HG02852 (cell line): ENCODE measurements at regions not wholly inside any gene's neighbourhood (a gene's known extent, or its start where the extent isn't known, plus 50 kb on each side); places are given as distances from the start of the nearest gene placed in this dataset.

Experiments used
- ATAC-seq: cut with Tn5 transposase; IDR thresholded peaks from one replicate; pipeline ENCODE4 v1.9.1; 2021; ENCODE audit warnings: mild to moderate bottlenecking, moderate library complexity; ENCODE audit not compliant: unreplicated experiment

DNA sequence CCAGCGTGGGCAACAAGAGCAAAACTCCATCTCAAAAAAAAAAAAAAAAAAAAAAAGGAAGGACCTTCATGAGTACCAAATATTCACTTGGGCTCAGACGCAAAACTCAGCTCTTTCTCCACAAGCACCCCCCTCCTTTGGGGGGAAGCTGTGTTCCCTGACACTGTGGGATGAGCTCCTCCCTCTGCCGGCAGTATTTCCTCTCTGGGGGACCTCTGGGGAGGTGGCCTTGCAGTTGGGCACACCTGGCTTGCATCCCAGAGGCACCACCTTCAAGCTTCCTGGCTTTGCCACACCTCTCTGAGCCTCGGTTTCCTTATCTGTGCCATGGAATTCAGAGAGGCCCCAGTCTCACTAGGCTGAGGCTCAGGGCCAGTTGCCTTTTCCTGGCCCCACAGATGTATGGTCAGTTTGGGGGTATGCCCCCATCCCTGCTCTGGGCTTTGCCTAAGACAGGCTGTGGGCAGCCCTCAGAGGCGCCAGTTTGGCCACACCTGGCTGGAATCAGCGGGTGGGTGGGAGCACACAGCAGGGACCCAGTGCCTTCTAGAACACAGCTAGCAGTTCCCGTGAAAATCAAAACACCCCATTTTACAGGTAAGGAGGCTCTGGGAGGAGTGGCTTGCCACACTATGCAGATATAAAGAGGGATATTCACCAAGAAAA, 157.5 kb upstream of the IER5L start:
- no peak for ATAC-seq

DNA sequence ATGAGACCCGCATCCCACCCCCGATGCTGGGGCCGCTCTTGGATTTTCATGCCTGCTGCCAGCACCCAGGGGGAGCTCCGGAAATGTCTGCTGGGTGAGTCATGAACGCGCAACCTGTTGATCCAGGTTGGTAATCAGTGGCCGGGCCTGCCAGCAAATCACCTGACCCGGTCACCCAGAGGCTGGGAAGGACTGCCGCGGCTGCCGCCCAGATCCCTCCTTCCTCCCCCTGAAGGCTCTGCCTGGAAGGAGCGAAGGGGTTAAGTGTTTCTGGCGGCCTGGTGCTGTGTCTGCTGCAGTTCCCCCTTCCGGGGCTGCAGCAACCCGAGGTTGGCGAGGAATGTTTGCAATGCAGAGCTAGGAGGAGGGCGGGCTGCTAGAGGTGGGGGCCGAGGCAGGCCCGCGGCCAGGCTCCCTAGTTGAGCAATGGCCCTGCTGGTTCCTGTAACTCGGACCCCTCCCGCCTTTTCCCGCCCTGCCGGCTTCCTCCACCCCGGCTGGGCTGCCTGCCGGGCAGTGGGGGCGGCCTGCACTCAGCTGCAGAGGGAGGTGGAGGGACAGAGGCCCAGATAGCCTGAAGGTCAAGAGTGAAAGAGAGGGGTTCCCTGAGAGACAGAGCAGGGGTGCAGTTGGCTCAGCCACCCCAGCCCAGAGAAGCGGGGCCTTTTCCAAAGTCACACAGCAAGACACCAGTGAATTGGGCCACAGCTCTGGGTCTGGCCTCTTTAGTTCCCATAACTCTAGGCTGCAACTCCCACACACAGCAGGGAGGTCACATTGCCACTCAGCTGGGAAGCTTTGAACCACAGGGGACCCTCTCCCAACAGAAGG, 156.3 kb upstream of the IER5L start:
- no peak for ATAC-seq

DNA sequence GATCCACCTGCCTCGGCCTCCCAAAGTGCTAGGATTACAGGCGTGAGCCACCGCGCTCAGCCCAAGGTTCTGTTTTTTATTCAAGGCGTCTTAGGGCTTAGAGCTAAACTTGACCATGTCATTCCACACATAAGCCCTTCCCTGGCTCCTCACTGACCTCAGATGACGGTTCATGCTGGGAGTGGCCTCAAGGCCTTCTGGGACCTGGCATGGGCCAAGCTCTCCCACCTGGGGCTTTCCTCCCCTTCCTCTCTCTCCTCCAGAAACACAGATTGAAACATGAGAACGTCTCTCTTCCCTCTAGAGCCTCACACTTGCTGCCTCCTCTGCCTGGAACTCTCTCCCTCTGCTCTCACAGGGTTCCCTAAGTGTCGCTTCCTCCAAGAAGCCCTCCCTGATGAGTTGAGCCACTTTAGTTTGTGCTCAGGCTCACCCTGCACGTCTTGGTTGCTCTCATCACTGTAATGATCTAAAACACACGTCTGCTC, 155.6 kb upstream of the IER5L start:
- no peak for ATAC-seq

DNA sequence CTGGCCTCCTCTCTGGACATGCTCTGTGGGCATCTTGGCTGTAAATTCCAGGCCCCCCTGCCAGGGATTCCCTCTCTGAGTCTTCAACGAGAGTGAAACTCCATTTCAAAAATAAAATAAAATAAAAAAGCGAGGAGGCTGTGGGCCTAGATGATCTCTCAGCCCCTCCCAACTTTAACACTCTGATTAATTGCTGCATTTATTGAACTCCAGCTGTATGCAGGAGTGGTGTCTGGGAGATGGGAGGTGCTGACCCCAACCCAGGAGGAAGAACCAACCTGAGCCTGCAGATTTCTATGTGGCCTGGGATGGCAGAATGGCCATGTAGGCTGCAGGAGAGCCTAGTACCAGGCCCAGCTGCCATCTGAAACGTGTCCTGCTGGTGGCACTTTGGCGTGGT, 154.5 kb upstream of the IER5L start:
- no peak for ATAC-seq

DNA sequence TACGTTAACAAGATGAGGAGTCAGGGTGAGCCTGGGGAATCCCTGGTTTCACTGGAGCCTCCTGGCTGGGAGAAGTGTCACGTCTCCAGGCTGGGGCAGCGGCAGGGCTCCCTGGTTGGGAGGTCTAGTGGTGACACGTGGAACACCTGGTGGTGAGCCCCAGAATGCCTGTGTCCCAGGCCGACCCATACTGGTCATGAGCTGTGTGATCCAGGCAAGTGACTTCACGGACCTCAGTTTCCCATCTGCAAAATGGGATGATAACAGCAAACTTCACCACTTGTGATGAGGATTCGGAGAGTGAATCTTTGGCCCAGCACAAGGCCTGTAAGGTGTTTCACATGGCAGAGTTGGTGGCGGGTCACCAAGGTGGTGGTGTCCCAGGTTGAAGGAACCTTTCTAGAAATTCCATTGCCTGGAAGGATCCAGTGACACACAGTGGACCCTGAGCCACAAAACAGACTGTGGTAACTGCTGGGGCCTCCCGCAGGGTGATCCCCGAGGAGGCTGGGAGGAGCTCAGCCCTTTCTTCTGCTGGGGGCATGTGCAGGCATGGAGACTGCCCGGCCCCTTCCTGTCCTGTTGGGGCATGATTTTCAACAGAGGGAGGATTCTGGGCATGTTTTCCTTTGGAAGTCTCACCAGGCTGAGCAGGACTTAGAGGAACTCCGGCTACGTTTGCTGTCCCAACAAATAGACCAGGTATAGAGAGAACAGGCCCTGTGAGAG, 153.9 kb upstream of the IER5L start:
- no peak for ATAC-seq

DNA sequence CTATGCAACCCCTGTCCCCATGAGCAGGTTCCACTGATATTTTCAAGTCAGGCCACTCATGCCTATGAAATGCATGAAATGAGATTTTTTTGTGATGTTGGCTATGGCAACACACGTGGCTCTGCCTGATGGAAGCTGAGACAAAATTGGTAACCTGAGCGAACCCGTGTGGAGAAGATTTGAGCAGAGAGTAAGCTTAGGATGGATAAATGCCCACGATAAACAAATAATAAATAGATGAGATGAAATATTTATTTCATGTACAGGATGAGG, 153.4 kb upstream of the IER5L start:
- ATAC-seq: no peak

DNA sequence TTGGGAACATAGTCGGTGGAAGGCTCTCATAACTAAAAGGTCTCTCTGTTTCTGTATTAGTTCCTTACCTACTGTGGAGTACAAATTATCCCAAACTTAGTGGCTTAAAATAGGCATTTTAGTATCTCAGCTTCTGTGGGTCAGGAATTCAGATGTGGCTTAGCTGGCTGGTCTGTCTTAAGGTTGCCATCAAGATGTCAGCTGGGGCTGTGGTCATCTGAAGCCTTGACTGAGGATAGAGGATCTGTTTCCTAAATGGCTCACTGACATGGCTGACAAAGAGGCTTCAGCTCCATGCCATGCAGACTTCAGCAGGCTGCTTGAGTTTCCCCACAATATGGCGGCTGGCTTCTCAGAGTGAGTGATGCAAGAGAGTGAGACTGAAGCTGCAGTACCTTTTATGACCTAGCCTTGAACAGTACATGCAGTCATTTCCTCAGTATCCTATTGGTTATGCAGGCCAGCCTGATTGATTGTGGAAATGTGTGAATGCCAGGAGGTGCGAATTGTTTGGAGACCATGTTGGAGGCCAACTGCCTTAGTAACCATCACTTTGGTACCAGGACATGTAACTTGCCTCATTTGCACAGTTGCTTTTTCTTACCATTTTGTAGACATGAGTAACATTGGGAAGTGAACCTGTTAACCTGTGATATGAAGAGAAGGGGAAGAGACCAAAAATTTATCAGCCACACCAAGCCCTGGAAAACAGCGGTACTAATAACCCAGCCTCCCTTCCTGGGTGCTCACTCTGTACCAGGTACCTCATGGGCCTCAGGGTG, 152.8 kb upstream of the IER5L start:
- no peak for ATAC-seq

DNA sequence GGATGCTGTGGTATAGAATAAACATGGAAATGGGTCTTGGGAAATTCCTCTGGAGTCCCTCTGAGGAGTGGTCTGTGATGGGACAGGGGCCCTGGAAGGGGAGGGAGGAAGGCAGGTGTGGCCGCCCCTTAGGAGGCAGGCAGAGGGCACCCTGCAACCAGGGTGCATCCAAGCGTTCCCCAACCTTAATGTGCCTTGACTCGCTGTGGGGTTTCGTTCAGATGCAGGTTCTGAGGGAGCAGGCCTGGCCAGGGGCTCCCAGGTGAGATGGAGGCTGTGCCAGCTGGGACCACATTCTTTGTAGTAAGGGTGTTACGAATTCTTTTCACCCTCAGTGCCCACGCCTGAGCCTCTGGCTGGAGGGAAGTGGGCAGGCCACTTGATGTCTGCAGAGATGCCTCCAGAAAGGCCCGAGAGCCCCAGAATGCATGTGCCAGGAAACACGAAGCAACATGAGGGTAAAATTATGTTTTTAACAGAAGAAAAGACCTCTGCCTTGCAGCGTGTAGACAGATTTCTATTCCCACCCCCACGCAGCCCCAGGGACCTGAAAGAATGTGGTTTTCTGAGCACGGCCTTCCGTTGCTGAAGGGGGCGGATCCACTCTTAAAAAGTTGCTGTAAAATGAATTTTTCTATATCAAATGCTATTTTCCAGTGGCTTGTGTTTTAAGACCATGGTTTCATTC, 150.4 kb upstream of the IER5L start:
- ATAC-seq: no peak

DNA sequence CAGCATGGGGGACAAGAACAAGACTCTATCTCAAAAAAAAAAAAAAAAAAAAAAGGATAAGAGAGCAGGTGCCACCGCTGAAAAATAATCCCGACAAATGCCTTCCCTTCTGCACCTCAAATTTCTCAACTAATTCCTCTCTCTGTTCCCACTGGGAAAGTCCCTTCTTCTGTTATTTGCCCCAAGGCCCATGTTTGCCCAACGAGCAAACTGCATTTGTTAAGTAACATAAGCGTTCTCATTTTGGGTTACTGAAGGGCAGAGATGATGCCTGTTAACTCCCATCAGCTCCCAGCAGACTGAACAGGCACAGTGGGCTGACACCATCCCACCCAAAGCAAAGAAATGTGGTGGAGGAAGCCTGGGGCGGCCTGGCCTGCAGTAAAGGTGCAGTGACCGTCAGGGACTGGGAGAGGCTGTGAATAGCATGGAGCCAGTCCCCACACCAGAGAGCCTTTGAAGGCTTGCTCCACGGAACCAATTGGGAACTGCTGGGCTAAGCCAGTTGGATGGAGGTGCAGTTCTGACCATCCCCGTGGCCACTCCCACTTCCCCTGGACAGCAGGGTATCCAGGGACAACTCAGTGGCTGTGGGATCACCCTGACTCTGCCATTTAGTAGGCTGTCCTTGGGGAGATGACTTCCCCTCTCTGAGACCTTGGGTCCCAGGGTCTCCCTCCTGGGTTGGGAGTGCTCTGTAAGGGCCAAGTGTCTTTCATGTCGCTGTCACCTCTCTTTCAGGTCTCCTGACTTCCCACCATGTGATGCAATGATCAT, 149.7 kb upstream of the IER5L start:
- ATAC-seq: no peak

DNA sequence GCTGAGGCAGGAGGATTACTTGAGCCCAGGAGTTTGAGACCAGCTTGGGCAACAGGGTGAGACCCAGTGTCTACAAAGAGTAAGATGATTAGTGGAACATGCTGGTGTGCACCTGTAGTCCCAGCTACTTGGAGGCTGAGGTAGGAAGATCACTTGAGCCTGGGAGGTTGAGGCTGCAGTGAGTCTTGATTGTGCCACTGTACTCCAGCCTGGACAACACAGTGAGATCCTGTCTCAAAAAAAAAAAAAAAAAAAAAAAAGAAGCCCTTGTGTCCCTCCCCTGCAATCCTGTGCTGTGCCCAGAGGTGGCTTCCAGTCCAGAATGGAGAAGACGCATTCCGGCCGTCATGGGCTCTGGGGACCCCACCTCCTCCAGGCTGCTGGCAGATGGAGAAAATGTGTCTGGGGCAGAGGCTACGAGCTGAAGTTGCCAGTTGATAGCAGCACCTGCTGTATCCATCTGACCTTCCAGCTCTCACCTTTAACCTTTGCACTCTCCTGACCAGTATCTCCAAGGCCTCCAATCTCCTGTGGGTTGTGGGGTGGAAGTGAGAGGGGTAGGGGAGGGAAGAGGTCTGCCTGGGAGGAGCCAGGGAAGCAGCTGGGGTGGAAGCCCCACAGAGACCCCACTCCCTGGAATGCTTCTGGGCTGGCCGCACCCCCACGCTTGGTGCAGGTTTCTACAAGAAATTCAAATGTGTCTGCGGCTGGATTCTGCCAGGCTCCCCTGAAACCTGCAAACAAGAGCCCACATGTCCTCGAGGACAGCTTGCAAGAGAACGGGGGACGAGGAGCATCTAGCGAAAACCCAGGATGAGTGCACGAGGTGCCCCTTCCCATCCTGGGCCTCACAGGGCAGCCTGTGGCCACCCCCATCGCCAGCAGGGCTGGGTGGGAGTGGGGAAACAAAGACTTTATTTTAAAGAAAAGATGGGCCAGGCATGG, 148.3 kb upstream of the IER5L start:
- no peak for ATAC-seq

DNA sequence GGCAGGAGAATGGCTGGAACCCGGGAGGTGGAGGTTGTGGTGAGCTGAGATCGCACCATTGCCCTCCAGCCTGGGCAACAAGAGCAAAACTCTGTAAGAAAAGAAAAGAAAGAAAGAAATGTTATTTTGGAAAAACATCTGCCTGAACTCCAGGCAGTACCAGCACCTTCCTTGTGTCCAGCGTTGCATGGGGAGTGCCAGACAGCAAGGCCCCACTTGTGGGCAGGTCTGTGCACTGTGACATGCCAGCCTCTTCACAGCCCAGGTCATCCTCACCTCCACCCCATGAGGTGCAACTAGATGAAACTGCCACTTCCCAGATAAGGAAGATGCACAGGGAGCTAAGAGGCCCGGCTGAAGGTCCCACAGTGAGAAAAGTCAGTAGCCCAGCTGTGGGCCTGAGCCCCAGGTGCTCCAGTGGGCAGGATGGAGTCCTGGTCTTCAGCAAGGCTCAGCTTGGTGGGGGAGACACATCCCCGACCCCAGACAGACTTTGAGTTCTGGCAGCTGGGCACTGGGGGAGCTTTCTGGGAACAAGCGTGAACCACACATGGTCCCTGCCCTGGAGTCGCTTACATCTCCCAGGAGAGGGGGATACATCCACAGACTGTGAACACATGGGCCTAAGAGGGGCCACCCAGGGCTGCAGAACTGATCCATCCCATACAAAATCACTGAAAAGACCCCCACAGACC, 146.9 kb upstream of the IER5L start:
- no peak for ATAC-seq

DNA sequence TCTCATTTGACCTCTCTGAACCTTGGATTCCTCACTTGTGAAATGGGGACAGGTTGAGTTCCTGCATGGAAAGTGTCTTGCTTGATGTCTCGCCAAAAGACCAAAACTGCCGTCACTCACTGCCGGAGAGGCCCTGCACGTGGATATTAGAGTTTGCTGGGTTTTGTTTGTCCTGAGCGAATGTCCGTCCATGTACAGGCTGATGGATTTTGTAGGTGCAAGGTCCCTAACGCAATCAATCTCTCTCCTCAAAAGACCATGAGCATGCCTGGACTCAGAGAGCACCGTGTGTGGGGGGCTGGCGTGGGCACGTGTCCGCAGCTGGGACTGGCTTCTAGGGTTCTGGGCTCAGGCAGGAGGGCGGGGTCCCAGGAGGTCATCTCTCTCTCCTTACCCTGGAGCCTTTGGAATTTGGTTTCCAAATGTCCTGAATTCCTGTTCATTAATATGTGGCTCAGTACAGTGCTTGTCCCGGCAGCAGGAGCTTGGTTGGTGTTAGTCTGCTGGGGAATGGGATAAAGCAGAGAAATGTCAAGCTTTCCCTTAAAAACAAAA, 146.0 kb upstream of the IER5L start:
- no peak for ATAC-seq

DNA sequence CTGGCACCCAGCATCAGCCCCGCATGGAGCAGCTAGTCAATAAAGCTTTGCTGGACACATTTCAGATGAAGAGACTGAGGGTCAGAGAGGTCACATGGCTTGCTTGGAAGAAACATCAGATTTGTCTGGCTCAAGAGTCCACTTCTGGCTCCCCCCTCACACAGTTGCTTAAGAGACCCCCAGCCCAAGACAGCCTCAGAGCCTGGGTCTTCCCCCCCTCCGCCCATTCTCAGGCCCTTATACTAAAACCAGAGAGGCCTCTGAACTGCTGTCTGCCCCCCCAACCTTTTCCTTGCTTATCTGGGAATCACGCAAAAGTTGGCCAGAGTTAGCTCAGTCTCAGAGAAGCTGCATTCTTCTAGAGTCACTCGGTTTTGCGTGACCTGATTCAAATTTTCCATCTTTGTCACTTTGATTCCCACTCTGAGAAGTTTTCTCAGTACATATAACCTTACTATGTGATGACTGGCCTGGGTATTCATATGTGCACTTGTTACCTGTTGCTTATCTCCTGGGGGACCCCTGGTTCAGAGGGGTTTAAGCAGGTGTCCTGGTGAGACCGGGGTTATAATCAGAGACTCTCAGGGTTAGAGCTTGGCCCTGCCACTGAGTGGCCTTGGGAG, 145.4 kb upstream of the IER5L start:
- ATAC-seq: no peak

DNA sequence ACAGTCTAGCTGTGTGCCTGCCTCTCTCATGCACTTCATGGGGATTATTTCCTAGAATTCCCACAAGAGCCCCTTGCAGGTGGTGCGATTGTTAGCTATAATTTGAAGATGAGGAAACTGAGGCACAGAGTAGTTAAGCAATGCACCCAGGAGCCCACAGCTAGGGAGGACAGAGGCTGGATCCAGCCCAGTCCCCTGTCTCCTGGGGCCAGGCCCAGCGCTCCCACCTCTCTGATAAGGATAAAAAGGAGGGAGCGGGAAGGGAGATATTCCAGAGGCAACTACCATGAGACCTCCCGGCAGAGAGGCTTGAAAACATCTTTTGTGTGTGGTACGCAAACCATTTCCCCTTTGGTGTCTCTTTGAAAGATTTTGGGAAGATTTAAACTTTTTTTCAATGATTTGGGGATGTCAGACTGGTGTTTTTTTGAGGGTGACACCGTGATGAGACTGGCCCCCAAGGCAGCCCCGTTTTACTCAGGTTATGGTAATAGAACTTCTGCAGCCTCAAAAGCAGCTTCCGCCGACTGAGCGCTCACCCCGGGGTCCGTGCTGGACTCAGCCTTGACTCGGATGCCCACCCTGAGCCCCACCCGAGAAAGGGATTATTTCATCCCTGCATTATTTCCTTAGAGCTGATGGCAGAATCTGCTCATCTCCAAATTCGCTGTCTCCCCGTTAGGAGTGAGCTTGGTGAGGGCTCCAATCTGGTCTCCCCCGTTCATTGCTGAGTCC, 144.7 kb upstream of the IER5L start:
- no peak for ATAC-seq

DNA sequence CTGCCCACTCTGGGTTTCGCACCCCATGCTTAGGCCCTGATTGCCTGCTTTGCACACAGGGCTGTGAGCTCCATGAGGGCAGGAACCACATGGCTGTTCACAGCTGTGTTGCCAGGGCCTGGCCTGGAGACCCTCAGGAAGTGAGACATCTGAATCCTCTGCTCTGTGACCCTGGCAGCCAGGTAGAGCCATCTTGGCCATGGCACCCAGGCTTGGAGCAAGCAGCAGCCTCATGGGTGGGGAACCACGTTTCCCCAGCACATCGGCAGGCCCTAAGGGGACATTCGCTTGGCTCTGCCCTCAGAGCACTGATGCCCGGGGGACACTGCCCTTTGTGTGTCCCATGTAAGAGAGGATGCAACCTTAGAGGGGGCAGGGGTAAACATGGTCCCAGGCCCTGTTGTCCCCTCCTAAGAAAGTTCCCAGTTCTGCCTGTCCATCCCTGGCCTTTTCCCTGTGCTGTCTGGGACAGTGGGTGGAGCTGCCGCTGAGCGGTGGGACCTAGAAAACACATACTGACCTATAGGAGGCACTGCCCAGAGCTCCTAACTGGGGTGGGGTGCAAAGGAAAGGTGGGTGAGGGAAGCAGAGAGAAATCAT, 144.1 kb upstream of the IER5L start:
- ATAC-seq: no peak

DNA sequence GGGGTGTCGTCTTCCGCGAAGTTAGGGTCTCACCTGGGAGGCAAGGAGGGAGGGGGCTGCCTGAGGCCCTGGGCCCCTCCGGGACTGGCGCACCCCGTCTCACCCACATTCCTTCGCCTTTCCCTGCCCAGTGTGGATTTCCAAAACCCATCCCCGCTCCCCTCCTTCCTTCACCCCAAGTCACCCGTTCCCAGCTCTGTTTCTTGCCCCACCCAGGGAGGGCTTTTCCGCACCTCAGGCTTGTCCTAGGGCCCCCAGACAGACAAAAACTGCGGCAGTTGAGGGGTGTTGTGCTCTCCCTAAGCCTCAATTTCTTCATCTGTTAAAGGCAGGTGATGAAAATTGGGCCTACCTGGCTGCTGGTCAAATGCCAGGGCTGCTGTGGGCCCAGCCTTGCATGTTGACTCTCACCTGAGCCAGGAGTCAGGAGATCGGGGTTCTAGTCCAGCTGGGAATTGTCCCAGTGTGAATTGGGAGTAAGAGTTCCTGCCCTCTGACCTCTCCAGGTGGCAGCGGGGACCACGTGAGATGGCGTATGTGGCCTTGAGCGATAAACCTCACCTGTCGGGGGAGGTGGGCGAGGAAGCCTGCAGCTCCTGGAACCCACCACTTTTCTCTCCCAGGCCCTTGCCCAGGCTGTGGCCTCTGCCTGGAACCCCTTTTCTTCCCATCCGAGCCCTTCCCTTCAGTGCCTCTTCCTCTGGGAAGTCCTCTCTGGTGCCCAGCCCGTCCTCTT, 143.4 kb upstream of the IER5L start:
- ATAC-seq: no peak
